ENCODE measurements at regions not wholly inside any gene's neighbourhood (a gene's known extent, or its start where the extent isn't known, plus 50 kb on each side); places are given as distances from the start of the nearest gene placed in this dataset.

- TF ChIP-seq SUZ12 (IDR thresholded peaks at IDR 0.05; ENCODE audit: extremely low read depth, insufficient read depth, insufficient read length) (no peak), ZNF274 (IDR thresholded peaks at IDR 0.05; ENCODE audit: low read depth, low read length) (no peak)
These were observed 403.7 kb upstream of the EPHA5 start for GRCh38 chr4:66073961-66074360.

Data from NT2/D1 (cell line).